ENCODE measurements at regions not wholly inside any gene's neighbourhood (a gene's known extent, or its start where the extent isn't known, plus 50 kb on each side); places are given as distances from the start of the nearest gene placed in this dataset.

DNA sequence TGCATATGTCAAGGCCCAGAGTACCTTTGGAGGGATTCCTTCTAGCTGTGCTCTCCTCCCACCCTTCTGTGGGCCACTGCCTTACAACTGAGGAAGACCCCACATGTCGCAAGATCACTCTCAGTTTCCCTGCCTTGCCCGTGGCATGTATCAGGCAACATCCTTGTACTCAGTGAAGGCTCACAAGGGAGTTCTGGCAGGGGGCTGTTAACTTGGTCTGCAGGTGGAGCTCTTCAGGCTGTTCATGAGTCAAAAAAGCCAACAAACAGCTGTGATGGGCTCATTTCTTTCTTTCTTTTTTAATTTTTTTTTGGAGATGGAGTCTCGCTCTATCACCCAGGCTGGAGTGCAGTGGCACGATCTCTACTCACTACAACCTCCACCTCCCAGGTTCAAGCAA is 513.0 kb upstream of the ANKRD30A start:
- no peak for DNase-seq

GRCh38 chr10:36608866-36609265 is 516.5 kb upstream of the ANKRD30A start:
- DNase-seq, result no peak

DNA sequence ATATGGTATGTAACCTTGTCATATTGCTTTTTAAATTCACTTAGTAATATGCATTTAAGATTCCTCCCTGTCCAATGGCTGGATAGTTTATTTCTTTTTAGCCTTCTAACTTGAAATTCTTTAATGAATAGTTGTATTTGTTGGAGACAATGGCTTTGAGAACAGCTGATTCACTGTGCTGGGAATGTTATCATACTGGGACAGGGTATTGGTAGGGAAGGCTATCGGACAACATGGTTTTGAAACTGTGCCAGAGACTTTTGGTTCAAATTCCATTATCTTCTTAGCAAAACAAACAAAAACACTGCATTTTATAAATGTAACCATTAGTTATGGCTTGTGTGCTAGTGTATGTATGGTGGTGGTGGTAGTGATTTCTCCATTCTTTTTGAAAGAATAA is 517.1 kb upstream of the ANKRD30A start:
- DNase-seq, result peak; percentile 12

DNA sequence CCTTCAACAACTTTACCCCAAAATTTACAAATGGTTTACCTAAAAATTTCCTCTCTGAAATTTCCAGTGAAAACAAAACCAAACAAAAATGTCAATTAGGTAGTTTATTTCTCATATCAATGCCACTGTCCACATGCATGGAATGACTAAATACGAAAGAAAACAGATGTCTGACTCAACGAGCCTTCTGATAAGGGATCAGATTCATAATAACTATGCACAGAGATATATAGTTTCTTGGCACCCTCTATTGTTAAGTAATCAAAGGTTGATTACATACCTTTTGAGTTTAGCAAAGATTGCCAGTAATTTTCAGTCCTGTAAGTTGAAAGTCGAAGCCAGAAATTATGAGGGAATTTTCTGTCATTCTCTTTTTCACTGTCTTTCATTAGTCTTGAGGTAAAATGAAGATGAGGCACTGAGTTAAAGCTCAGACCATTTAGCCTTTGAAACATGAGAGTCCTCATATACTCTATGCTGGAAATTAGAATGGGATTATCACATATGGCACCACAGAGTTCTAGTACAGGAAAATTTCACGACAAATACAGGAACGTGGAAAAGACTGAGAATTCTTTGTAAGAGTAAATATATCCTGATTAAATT is 519.1 kb upstream of the ANKRD30A start:
- no peak for DNase-seq

DNA sequence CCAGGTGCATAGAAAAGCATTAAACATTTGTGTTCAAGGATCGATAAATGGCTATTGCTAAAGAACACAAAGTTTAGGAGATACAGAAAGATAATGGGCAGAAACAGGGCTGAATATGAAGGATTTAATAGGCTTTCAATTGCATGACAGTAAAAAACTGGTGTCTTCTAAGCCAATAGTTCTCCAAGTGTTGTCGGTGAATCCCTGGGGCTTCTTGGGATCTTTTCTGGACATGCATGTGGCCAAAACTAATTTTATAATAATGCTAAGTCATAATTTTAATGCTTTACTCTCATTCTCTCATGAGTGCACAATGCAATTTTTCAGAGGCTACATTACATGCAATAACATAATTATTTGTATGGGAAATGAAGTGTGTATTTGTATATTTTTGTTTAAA is 521.1 kb upstream of the ANKRD30A start:
- DNase-seq, result no peak

- no peak for DNase-seq
Measured at GRCh38 chr10:36603688-36604087, 521.7 kb upstream of the ANKRD30A start.

- DNase-seq, result no peak
Measured at GRCh38 chr10:36602374-36602773, 523.0 kb upstream of the ANKRD30A start.

GRCh38 chr10:36597756-36598320 is 527.6 kb upstream of the ANKRD30A start:
- no peak for DNase-seq

DNA sequence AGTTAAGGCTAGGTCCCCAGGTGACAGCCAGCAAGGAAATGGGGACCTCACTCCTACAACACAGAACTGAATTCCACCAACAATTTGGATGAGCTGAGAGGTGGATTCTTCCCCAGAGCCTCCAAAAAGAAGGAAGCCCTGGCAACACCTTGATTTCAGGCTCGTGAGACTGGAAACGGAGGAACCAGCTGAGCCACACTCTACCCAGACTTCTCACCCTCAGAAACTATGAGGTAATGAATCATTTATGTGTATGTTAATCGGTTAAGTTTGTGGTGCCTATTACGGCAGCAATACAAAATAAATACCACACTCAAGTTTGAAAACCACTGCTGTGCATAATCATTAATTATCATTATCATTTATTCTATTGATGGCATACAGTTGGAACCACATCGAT is 532.4 kb upstream of the ANKRD30A start:
- DNase-seq, result no peak

- no peak for DNase-seq
Measured at GRCh38 chr10:36591436-36591835, 534.0 kb upstream of the ANKRD30A start.

DNA sequence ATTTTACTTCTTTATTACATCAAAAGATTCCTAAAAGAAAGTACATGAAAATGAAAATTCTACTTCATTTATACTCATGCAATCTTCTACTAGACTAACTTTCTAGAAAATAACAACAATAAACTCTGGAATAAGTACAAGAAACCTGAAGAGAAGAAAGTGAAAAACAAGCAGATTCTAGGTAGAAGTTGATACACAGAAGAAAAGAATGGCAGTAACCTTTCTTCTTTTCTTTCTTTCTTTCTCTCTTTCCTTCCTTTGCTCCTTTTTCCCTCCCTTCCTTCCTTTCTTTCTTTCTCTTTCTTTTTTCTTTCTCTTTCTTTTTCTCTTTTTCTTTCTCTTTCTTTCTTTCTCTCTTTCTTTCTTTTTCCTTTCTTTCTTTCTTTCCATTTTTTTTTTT is 541.7 kb upstream of the ANKRD30A start:
- DNase-seq, result no peak

DNA sequence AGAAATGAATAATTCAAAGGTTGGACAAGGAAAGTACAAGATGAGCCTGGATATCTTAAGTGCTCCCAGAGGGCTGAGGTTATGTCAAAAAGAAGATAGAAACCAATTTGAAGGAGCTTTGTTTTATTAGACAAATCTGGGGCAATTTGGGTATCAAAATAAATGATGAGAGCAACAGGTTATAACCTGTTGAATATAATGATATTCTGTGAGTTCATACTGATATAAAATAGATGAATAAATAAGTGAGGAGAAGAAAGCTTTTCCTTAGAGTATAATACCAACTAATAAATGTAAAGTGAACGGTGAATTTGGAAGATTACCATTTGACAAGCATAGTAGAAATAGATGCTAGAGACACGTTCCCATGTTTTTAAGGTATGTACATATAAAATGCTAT is 544.2 kb upstream of the ANKRD30A start:
- DNase-seq, result no peak

- DNase-seq, result no peak
Measured at GRCh38 chr10:36578306-36578705, 547.1 kb upstream of the ANKRD30A start.

DNA sequence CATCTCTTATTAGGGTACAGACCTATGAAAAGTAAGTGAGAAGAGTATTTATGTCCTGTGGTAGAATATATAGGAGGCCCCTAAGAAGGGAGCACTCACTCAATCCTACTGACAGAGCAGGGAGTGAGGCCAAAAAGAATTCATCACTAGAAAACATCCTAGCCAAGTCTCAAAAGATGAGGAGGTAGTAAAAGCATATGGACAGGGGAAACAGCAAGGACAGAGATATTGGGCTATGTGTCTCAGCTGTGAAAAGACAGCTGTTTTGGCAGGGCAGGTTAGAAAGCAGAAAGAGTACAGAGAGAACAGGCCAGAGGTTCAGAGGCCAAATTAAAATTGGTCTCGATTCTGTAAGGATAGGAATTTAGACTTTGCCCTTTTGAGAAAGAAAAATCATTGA is 548.3 kb upstream of the ANKRD30A start:
- no peak for DNase-seq

DNA sequence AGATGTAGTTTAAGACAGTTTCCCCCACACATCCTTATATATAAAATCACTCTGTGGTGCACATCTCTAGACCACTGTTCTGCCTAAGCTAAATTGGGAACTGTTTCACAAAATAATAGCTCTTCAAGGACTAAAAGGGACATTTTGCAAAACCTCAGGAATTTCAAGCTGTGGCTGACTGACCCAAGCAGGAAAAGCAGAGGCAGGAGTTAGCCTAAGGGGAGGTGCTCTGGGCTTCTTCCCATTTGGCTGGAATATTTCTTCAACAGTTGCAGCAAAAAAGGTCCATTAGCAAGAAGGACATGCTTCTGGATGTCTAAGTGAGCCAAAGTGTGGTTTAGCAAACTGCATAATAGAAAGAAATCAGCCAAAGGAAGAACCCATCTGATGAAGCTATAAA is 551.2 kb upstream of the ANKRD30A start:
- no peak for DNase-seq

DNA sequence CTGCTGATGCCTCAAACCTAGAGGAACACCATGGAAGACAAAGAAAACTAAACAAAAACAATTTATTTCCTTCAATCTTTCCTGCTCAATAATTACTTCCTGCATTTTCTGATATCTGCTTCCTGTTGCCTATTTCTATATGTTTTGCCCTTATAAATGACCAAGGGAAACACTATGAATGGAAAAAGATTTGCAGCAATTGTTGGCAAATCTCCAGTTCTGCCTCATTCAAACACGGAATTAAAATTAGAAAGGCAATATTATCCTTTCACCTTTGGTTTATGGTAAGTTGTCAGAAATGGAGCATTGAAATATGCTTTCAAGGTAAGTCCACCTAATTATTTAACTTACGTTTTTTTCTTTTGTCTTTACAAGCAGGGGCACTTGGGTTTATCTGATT is 552.2 kb upstream of the ANKRD30A start:
- DNase-seq, result no peak

GRCh38 chr10:36564433-36564832 is 561.0 kb upstream of the ANKRD30A start:
- DNase-seq, result no peak

- DNase-seq, result no peak
Measured at GRCh38 chr10:36559412-36560400, 565.7 kb upstream of the ANKRD30A start.

GRCh38 chr10:36556468-36556867 is 568.9 kb upstream of the ANKRD30A start:
- no peak for DNase-seq

DNA sequence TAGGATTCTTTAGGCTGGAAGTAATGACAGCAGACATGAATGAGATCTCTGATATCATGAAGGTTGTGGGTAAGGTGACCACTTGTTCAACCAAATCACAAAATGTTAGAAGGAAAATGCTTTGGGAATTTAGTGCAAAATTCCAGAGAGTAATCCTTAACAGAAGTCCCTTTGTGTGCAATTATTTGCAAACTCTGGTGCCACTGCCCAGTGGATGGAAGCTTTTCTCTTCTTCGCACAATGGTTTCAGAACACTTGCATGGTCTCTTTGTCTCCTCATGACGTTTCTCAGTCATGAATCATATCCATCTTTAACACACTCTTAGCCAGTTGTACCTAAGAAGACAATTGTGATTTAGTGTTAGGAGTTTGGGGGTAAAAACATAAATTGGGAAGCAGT is 570.4 kb upstream of the ANKRD30A start:
- no peak for DNase-seq

GRCh38 chr10:36547965-36548364 is 577.4 kb upstream of the ANKRD30A start:
- DNase-seq, result no peak

GRCh38 chr10:36542493-36542892 is 582.9 kb upstream of the ANKRD30A start:
- DNase-seq, result no peak

GRCh38 chr10:36540611-36541010 is 584.8 kb upstream of the ANKRD30A start:
- DNase-seq, result no peak

DNA sequence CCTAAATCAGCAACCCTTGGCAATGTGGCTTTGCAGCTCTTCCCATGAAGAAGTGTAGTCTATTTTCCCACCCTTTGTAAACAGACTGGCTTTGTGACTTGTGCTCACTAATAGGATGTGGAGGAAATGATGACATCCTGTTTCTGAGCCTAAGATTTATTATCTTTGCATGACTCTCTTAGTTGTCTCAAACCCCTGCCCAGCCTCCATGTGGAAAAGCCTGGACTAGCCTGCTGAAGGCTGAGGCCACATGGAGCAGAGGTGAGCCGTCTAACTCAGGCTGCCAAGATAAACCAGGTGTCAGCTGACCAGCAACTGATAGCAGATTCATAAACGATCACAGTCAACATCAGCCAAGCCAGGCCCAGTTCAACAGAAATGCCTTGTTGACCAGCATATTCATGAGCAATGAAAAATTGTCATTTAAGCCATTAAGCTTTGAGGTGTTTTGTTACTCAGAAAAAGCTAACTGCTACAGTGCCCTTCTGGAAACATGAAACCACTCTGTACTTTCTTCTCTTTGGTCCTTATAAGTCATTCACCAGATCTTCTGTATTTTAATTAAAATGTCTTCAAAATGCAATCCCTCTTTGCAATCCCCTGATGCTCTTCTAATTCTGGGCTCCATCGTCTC is 586.3 kb upstream of the ANKRD30A start:
- peak; percentile 14 for DNase-seq

Data from kidney glomerular epithelial cell (primary cell).